ENCODE measurements at regions not wholly inside any gene's neighbourhood (a gene's known extent, or its start where the extent isn't known, plus 50 kb on each side); places are given as distances from the start of the nearest gene placed in this dataset.
A peak's percentile ranks its signal among the peaks of the same experiment; 100 is the strongest.

DNA sequence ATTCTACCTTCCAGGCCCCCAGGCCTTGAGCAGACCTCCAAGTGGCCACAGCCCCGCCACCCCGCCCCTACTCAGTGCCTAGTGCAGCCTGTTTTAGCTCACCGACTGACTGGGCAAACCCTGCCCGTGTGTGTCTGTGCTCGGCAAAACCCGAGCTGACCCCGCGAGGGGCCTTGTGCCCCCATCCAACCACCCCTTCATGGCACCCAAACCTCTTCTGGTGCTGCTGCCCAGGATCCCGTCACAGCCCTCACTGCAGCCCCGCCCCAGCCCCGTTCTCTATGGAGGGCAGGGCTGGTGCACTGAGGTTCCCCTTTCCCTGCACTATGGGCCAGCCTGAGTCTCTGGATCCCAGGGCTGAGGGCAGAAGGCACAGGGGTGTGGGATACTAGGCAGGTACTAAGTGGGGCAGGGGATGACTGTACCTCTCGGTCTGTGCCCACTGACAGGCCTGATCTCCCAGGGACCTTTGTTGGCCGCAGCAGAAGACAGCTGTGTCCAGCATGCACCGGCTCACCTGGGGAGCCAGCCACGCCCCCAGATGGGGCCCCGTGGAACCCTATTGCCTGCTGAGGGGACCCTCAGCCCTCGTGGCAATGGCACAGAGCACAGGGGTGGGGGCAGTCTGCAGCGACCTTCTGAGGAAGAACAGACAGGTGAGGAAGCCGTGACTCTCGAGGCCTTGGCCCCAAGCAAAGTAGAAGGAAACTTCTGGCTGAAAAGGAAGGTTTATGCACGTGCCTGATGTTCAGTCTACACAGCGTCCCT, 69.9 kb upstream of the OTOS start:
- DNase-seq, result no peak

DNA sequence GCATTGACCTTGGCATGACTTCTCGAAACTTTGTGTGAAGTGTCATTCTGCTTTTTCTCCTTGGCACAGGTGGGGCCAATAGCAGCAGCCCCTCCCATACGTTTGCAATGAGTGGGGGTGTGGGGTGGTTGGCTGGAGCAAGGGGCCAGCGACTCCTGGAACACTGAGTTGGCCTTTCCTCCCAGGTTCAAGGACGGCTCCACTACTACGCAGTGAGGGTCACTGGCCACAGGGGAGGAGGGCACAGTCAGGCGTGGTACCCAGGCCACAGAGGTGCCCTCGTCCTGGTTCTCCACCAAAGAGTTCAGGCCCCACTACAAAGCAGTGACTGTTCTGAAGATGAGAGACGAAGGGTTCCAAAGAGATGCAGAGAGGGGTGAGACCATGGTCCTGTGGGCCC, 70.6 kb upstream of the OTOS start:
- DNase-seq, result no peak

DNA sequence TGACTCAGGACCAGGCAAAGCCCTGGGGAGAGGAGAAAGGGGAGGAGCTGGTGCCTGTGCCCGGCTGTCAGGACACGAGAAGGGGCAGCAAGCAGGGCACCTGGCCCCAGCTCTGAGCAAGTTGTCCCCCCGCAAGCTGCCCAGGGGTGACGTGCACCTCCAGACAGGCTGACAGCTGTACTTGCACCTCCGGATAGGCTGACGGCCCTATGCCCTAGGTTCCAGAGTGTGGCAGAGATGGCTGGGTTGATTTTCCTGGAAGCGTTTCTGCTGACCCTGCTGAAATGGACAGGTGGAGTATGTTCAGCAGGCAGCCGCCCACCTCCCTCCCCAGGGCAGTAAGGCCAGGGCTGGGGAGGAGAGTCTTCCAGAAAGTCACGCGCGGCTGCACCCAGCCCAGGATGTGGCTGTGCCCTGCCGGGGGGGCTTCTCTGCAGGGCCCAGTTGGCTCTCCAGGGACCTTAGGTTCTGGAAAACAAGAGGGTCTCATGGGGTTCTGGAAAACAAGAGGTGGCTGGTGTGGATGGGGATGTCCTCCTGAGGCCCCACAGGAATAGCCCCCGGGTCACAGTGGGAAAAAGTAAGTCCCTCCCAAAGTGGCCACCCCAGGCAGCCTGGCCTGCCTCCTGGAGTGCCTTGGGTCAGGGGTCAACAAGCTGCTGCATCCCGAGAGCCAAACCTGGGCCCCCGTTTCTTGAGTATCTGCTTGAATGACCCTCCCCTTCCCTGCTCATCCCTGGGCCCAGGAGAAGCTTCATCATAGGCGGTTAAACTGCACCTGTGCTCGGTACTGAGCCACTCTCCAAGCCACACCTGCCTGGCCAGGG, 71.4 kb upstream of the OTOS start:
- DNase-seq, result no peak

DNA sequence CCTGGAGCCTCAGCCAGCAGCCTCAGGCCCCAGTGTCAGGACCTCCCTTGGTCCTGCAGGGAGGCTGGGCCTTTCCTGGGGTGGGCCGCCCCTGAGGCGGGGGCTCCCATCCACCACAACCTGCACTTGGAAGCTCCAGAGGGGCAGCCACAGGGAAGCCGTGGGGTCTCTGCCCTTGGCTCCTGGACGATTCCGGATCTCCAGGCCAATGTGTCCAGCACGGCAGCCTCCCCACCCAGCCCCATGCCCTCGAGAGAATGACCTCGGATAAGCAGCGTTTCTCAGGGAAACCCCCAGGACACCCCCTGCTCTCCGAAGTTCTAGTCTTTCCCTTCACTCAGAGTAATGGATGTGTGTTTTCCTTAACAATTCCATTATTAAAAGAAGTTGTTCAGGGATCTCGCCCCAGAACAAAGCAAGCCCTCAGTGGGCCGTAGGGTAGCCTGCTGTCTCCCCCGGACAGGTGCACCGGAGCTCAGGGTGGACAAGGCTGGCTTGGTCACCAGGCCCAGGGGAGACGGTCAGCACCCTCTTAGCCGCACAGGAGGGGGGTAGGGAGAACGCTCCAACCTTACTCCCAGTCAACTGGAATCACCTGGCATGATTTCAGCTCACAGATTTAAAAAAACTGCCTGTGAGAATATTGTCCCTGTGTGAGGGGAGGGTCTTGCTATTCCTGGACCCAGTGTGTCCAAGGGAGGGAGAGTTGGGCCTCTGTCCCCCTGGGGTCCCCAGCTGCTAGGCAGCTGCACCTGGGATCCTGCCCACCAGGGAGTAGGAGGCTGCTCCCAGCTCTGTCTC, 72.2 kb upstream of the OTOS start:
- no peak for DNase-seq

DNA sequence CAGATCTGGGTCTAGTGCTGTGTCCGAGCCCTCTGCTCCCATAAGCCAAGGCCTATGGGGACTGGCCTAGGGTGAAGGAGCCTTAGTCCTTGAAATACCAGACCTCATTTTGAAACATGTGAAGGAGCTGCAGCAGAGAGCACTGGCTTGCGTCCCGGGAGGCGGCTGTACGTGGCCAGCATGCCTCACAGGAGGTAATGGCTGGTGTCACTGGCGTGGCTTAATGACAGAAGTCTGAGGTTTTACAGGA, 72.7 kb upstream of the OTOS start:
- DNase-seq, result no peak

DNA sequence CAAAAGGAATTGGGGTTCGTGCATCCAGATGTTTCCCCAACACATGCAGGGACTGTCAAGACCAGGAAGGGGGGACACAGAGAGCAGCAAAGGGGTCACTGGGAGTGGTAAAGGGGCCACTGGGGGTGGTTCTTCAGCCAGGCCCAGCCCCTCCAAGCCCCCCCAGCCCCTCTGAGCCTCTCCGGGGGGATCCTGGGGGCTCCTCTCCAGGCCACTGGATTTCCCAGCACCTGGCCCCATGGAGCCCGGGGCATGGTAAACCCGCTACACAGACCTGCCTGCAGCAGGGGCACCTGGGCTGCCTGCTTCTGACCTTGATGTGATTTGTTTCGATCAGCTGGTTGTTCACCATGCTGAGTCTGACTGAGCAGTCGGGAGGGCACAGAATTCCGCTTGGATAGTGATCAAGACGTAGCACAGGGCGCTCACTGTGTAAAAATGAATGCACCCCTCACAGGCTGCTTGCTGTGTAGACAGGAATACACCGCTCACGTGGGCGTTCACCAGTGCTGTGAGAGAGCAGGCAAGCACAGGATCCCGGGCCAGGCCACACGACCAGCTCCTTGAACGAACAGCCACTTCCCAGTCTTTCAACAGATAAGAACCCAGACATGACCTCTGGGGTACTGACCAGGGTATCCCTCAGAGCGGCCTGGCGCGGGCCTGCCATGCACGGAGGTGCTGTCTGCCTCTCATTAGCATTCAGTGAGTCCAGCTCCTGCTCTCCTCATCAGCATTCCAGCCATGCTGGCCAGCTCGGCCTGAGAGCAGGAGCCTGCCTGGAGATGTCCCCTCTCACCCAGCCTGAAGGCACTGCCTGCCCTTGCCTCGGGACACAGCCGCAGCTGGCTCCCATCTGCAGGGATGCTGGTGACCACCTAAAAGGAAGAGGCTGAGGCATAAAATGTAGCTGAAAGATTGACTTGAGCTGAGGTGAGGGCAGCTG, 73.3 kb upstream of the OTOS start:
- DNase-seq, result no peak

DNA sequence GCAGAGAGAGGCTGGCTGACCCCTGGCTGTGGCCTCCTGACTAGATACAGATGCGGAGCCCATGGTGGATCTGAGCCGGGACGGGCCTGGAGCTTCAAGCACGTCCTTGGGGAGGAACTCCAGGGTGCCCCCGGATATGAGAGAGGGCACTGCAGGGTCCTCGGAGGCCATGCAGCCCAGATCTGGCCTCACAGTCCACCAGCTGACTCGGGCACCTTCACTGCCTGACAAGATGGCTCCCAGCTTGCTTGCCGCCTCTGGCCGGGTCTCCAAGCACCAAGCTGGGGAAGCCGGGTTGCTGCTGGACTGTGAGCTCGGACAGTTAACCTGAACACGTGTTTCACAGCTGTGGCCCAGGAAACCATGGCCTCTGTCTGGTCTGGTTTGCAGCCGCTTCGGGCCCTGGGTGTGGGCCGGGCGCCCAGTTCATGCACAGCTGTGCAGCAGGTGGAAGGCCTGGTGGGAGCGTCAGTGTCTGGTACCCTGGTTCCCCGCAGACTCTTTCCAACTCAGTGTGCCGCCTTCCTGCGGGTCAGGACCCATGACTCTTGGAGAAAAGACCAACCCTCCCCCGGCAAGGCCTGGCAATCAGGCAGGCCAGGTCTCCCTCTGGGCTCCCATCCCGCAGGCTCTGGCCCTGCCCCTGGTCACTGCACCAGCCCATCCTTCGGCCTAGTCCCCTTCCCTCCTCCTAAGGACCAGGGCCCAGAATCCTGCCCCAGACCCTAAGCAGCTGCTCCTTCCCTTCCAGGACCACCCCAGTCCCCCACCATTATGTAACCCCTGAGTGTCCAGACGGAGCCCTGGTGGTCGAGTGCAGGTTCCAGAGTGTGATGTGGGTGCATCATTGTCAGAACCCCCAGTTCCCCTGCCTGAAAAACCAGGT, 74.6 kb upstream of the OTOS start:
- no peak for DNase-seq

DNA sequence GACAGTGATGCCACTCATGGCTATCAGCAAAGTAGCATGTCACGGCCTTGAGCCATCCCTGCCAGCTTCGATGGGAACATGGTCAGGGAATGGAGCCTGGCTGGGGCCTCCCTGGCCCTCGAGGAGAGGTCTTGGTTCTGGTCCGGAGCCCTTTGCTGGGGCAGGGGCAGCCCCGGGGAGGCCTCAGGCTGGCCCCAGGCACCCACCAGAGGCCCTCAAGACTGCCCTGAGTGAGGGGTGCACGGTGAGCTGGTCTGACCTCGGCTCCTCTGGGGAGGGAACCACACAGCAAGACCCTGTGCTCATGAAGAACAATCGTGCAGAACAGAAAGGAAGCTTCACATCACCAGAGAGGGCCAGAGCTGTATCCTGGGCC, 75.2 kb upstream of the OTOS start:
- DNase-seq, result no peak

DNA sequence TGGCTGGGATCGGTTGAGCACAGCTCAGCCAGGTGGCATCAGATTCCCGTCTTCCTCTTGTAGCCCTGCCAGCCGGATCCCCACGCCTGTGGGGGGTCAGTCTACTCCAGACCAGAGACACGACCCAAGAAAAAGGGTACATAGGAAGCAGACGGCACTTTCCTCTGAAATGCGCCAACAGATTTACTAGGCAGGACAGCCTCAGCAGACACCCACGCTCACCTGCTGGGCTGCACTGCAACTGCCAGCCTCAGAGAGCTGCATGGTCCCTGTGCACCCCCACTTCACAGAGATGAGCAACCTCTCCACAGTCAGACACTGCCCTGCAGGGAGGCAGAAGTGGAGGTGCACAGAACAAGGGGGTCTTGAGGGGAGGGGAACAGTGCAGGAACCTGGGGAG, 75.7 kb upstream of the OTOS start:
- DNase-seq, result no peak

DNA sequence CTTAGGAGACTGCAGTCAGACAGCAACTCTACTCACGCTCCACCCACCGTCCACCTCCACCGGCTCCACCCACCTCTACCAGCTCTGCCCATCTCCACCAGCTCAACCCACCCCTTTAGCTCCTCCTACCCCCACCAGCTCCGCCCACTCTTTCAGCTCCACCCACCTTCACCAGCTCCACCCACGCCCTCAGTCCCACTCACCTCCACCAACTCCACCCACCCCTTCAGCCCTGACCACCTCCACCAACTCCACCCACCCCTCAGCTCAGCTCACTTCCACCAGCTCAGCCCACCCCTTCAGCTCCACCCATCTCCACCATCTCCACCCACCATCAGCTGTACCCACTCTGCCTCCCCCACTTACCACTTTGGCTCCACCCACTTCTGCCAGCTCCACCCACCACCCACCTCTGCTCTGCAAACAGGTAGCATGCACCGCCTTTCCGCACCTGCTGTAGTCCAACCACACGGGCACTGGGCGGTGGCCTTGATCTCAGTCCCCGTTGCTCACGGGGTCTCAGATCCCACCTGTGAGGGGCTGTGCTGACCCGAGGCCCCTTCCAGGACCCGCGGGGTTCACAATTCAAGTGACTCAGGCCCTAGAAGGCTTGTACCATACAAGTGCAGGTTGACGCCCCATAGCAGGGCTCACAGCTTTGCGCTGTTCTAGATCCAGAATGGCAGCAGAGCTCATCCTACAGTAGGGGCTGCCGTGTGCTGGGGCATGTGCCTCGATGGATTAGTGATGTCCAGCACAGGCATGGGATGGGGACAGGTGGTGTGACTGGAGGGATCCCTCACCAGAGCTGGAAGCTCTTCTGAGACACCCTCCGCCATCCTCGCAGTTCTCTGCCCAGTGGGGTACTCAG, 77.2 kb upstream of the OTOS start:
- DNase-seq, result no peak

DNA sequence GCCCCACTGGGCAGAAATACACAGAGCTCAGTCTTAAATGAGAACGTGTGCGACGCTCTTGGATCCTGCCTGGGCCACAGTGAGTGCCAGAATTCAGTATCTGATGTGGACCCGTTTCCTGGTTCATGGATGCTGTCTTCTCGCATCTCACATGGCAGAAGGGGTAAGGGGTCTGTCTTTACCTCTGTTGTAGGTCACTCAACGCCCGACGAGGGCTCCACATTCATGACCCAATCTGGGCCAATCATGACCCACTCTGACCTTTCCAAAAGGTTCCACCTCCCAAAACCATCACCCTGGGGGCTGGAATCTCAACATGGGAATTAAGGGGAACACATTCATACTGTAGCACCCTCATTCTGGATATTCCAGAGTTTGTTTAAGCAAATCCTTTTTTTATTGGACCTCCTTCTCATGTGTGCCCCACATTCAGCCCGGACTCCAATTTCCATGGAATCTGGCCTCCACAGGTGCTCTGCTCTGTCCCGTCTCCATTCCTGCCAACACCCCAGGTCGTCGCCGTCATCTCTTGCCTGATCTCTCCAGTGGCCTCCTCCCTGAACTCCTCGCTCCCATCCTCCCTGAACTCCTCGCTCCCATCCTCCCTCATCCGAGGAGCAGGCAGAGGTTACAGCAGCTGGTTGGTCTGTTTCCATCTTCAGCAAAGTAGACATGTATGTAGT, 78.9 kb upstream of the OTOS start:
- no peak for DNase-seq

DNA sequence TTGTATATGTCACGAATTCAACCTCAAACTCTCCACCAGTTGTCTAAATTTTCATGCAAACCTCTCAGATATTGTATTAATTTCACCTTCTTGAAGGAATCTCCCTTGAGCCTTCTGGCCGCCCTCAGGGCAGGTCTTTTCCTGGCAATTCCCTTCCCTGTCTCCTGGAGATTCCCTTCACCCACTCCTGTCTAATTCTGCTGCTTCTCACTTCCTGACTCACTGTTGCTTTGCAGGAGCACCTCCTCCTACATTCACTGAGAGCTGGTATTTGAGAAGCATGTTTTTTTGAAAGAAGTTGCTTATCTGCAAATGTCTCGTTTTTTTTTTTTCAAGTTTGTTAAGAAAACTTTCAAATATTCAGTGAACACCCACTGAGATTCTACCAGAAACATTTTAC, 79.9 kb upstream of the OTOS start:
- peak; percentile 75 for DNase-seq

DNA sequence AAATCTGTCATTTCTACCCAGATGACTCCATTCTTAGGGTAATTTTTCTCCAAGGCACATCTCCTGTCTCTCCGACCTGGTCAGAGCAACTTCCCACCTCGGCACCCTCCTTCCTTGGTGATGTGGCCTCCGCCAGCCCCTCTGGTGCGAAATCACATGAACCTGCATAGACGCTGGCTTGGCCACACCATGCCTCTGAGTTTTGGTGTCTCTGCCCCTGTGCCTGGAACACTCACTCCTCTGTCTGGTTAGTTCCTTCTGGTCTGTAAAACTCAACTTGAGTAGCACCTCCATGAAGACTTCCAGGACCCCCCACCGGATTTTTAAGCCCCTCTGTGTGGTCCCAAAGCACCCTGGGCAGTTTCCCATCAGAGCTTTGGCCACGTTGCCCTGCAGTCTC, 83.2 kb upstream of the OTOS start:
- no peak for DNase-seq

DNA sequence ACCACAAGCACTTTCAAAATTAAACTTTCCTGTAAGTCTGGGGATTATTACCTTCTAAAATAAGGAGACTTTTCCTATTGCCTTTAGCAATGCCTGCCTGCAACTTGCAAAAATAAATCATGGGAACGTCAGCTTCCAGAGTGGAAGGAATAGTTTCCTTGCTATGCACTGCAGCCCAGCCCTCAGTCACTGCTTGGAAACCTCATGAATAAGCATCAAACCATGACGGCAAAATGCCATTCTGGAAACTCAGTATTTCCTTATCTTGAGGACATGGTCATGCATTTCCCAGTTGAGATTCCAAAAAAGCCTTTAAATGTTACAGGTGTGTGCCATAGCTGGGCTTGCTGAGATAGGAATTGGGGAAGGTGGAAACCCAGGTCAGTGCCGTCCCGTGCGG, 84.2 kb upstream of the OTOS start:
- DNase-seq, result peak; percentile 69

DNA sequence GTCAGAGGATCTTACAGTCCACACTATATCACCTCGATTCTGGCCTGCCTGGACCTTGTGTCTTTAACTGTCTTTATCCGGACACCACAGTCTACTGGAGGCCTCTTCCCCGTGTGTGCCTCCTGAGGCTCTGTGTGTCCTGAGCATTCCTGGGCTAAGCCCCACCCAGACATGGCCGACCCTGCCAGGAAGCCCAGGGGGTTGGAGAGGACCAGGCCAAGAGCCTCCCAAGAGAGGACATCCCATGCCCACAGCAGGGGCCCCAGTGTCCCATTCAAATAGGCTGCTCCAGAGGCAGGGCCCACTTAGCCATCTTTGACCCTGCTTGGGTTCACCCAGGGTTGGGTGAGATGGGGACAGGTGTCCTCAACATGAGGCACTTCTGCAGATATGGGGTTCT, 84.7 kb upstream of the OTOS start:
- no peak for DNase-seq

DNA sequence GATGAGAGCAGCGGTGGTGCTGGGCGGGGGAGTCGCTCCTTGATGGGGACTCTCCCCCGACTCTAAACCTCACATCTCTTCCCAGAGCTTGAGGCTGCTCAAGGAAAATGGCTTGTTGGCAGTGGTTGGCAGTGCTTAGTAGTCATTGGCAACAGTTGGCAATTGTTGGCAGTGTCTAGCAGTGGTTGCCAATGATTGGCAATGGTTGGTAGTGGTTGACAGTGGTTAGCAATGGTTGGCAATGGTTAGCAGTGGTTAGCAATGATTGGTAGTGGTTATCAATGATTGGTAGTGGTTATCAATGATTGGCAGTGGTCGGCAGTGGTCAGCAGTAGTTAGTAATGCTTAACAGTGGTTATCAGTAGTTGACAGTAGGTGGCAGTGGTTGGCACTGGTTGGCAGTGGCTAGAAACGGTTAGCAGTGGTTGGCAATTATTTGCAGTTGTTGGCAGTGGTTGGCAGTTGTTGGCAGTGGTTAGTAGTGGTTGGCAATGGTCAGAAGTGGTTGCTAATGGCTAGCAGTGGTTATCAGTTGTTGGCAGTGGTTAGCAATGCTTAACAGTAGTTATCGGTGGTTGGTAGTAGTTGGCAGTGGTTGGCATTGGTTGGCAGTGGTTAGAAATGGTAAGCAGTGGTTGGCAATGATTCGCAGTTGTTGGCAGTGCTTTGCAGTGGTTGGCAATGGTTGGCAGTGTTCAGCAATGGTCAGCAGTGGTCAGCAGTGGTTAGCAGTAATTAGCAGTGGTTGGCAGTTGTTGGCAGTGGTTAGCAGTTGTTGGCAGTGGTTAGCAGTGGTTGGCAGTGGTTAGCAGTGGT, 85.4 kb upstream of the OTOS start:
- DNase-seq, result no peak

DNA sequence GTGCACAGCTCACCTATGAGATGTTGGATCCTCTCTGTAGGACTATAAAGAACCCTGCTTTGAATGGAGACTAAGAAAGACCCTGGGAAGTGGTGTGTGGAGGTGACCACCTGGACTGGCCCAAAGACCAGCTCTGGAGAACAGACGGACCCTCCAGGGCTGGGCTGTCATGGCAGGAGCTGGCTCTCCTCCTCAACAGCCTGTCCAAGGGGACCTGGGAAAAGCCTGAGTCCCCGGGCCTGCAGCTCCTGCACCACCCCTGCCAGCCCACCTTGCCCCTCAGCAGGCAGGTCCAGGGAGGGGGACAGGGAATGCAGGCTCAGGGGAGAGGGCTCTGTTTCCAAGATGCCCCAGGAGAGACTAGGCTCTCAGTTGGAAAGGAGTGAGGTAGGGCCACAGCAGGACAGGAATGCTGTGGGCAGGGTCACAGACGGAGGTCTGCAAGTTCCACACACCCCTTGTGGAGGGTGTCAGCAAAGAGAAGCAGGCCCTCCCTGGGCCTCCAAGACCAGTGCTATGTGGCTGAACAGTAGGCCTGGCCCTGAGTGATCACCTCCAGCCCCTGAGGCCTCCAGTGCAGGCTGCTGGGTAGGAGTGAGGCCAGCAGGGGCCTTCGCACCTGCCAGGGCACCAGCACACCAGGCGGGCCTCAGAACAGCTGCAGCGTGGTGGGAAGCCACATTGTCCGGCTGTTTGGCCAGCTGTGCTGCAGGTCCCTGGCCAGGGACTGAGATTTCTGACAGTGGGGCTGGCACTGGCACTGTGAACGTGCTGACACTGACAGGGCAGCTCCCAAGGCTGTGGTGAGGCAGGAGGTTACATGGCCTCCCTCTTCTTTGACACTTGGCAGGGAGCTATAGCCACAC, 86.4 kb upstream of the OTOS start:
- DNase-seq, result no peak

Data from kidney glomerular epithelial cell (primary cell).